ENCODE measurements at regions not wholly inside any gene's neighbourhood (a gene's known extent, or its start where the extent isn't known, plus 50 kb on each side); places are given as distances from the start of the nearest gene placed in this dataset.

- no peak for TF ChIP-seq ZNF449 (CRISPR knock-in tag; IDR thresholded peaks at IDR 0.05)
- TF ChIP-seq RAD21 (CRISPR knock-in tag; conservative IDR thresholded peaks at IDR 0.05 in 1 of 2, IDR thresholded peaks at IDR 0.05 in 1 of 2), result peak in 1 of 2 experiments; percentile 17; a peak in 2 of 4 replicates
- no peak for TF ChIP-seq NFXL1 (CRISPR knock-in tag; IDR thresholded peaks at IDR 0.05)
- peak; percentile 87 for TF ChIP-seq DPF2 (IDR thresholded peaks at IDR 0.05)
- no peak for TF ChIP-seq BMI1 (IDR thresholded peaks at IDR 0.05; ENCODE audit: low read length)
- no peak for TF ChIP-seq HNRNPH1 (optimal IDR thresholded peaks at IDR 0.05; ENCODE audit: low read depth, low read length)
- TF ChIP-seq RBM25 (IDR thresholded peaks at IDR 0.05; ENCODE audit: low read depth, low read length, severe bottlenecking), result no peak
- TF ChIP-seq E2F6 (IDR thresholded peaks at IDR 0.05; ENCODE audit: borderline replicate concordance in 1 of 2, extremely low read depth in 1 of 2, insufficient read depth in 1 of 2, insufficient read length in 1 of 2, low read depth in 1 of 2, low read length in 1 of 2, poor library complexity in 1 of 2, severe bottlenecking in 1 of 2), result no peak
- TF ChIP-seq MLX (CRISPR knock-in tag; conservative IDR thresholded peaks at IDR 0.05), result no peak
- TF ChIP-seq TGIF2 (CRISPR knock-in tag; IDR thresholded peaks at IDR 0.05), result no peak
- TF ChIP-seq CREM (IDR thresholded peaks at IDR 0.05; ENCODE audit: low read depth), result peak; percentile 76
- no peak for TF ChIP-seq ZNF277 (CRISPR knock-in tag; IDR thresholded peaks at IDR 0.05; ENCODE audit: borderline replicate concordance)
- TF ChIP-seq ILF3 (IDR thresholded peaks at IDR 0.05; ENCODE audit: borderline replicate concordance), result no peak
- TF ChIP-seq CCNT2 (IDR thresholded peaks at IDR 0.05; ENCODE audit: borderline replicate concordance, extremely low read depth, insufficient read length, low read depth, low read length), result no peak
- TF ChIP-seq MTA1 (IDR thresholded peaks at IDR 0.05; ENCODE audit: borderline replicate concordance), result no peak
- no peak for TF ChIP-seq TSC22D4 (tag; IDR thresholded peaks at IDR 0.05)
- no peak for TF ChIP-seq TARDBP (IDR thresholded peaks at IDR 0.05)
- TF ChIP-seq RUNX1 (IDR thresholded peaks at IDR 0.05; ENCODE audit: low read depth), result no peak
Observed at GRCh38 chr6:4291453-4292403, 156.4 kb upstream of the ECI2 start (continued).

Measured in K562 (cell line).